ENCODE measurements at regions not wholly inside any gene's neighbourhood (a gene's known extent, or its start where the extent isn't known, plus 50 kb on each side); places are given as distances from the start of the nearest gene placed in this dataset.

DNA sequence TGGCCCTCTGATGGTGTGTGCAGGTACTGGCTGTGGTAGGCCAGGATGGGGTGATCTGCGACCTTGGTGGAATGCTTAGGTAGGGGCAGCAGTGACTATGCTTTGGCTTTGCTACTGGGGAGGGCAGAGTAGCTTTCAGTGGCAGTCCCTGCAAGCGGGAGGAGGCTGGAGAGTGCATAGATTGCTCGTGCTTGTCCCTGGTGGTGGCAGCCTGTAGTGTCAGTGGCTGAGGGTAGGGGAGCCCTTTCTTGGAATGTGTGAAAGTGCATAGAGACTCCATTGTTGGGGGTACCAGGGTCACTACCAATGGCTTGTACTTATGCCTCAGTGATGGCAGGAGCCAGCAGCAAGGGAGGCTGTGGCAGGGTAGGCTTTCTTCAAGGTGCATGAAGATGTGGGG, 582.6 kb downstream of the MRPL39 start:
- no peak for DNase-seq (ENCODE audit: low read depth)

DNA sequence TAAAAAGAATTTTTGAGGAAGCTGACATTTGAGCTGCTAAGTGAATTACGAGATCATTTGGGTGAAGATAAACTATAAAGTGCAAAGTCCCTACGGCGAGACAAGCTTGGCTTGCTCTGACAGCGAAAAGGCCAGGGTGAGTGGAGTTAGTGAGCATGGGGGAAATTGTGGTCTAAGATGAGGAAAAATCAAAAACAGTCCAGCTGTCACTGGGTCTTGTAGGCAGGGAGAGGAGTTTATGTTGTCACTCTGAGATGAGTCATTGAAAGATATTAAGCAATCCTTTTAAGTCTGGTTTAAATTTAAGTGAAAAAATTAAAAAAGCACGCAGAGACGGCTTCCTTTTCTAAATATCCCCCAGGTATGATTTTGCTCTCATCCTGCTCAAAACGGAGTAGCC, 601.9 kb downstream of the MRPL39 start:
- DNase-seq (ENCODE audit: low read depth), result no peak

DNA sequence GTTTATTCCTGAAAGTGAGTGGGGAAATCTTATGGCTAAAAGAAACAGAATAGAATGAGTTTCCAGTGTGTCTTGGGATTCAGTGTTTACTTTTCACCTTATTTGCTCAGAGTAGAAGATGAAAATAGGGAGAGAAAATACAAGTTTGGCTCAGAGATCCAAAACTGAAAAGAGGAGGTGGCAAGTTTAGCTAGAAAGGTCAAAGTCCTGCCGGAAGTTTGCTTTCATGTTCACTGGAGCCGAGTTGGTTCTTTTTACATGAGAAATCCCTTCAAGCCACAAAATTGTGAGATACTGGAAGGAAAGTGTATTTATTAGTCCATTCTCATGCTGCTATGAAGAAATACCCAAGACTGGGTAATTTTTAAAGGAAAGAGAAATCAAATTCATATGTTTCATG, 604.6 kb downstream of the MRPL39 start:
- no peak for DNase-seq (ENCODE audit: low read depth)

DNA sequence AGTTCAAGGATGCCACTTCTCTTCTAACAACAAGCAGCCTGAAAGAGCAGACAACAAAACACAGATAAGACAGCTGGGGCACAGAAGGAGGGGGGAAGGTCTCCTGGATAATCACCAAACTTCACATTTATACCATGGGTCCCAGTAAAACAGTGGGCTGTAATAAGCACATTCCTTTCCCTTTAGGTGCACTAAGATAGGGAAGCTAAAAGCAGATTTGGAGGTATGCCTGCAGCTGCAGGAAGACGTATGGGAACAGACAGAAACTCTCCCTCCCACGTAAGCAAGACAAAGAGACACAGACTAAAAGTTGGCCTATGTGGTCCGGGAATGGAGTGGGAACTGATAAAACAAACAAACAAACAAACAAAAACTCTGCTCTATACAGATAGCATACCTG, 612.1 kb downstream of the MRPL39 start:
- no peak for DNase-seq (ENCODE audit: low read depth)

DNA sequence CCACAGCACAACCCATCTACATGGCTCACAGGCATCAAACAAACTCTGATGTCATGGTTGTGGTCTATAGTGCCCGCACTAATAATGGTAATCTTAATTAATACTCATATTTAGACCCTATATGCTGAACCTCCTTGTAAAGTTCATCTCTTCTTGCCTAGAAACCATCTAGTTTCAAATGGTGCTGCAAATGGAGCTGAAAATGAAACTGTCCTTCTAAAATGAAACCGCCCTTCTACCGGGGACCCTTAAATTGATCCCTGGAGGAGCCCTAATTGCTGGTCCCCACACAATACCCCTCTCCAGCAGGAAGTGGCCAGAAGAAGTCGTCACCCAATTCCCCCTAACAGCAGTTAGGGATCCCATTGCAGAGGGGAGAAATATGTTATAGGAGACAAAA, 612.6 kb downstream of the MRPL39 start:
- DNase-seq (ENCODE audit: low read depth), result no peak

DNA sequence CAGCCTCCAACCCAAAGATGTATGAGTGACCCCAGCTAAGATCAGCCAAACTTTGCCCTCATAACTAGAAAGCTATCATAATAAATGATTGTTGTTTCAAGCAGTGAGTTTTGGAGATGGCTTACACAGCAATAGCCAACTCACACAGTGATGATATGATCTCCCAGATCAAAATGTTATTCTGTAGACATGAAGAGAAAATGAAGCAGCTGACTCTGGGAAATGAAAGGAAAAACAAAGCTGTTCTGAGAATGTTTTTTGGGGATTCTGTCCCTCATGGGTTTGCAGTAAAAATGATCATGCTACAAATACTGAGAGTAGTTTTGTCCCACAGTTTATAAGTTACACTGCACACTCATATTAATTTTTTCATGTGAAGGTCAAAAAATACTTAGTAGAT, 617.8 kb downstream of the MRPL39 start:
- no peak for DNase-seq (ENCODE audit: low read depth)

DNA sequence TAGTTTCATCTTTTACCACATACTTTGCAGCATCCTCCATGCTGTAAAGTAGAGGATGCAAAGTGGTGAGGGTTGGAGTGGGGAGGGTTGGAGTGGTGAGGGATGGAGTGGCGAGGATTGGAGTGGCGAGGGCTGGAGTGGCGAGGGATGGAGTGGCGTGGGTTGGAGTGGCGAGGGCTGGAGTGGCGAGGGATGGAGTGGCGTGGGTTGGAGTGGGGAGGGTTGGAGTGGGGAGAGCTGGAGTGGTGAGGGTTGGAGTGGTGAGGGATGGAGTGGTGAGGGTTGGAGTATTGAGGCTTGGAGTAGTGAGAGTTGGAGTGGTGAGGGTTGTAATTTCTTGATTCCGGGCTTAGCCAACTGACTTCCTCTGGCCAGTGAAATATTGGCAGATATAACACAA, 618.3 kb downstream of the MRPL39 start:
- no peak for DNase-seq (ENCODE audit: low read depth)

DNA sequence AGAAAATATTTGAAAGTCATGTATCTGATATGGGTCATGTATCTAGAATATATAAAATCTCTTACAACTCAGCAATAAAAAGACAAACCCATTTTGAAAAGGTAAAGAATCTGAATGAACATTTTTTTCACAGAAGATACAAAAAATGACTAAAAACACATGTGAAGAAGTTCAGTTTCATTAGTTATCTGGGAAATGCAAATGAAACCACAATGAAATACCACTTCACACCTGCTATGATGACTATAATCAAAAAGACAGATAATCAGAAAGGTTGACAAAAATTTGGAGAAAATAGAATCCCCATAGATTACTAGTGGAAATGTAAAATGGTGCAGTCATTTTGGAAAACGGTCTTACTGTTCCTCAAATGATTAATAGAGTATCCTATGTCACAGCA, 631.0 kb downstream of the MRPL39 start:
- no peak for DNase-seq (ENCODE audit: low read depth)

DNA sequence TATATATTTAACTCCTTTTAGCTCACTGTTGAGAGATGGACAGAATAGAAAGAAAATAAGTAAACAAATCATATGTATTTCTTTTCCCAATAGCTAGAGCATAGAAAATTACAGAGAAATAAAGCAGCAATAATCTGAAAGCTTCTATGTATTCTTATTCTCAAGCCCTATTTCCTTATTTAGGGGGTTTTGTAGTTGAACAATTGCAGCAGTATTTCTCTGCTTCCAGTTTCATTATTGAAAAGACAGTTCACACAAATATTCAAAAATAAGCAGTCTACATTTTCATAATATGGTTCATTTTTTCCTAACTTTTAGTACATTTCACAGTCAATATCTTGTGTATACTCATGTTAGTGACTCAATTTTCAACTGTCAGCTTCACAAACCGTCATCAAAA, 638.2 kb downstream of the MRPL39 start:
- no peak for DNase-seq (ENCODE audit: low read depth)

DNA sequence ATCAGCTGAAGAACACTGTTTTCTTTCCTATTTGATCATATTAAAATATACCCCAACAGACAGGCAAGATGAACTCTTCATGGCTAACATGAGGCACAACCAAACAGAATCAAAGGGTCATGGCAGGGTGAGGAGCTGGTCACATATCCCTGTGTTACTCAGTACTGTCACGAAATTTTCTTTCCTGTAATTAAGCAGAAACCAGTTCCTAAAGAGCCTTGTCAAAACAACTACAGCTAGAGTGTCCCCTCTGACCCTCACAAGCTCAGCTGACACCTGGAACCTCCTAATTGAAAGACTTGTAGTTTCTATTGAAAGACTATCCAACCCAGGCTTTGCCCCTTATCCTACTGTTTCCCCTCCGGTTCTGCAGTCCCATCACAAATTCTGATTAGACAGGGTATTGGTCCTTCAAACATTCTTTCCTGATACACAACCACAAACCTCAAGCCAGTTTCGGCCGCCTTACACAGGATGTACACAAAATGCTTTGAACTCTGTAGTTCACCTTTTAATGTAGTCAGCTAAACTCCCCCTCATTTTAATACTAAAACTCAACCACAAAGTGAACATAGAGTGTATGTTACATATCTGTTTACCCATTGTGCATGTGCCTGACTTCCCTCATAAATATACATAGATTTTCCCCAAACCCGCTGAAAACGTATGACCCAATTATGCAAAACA, 651.9 kb downstream of the MRPL39 start:
- DNase-seq (ENCODE audit: low read depth), result no peak

DNA sequence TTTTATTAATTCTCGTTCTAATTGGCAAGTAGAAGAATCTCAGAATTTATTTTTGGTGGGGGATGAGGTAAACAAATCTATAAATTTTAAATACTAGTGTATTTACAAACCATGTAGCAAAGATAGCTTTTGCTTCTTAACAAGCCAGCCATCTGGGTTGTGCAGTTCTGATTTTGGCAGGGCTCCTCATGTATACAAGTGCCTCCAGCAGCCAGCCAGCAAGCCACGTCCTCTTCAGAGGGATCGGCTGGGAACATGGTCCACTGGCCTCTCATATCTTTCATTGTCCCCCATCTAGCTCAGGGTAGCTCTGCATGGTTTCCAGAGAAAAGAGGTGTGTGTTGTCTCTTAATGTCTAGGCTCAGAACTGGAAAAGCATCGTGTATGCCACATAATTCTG, 659.1 kb downstream of the MRPL39 start:
- no peak for DNase-seq (ENCODE audit: low read depth)

DNA sequence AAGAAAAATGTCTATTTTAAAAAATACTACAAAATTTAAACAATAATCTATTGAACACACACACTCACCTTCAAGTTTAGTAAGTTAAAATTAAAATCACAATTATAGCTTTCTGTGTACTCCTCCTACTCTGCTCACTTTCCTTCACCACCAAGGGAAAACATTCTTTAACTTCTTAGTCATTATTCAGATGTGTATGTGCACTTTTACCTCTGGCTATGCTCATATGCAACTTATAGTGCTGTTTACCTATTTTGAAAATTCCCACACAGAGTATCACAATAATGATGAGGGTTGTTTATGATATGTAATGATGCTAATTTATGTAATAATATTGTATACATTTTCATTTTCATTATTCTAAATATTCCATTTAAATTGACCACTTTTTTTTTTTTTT, 661.4 kb downstream of the MRPL39 start:
- no peak for DNase-seq (ENCODE audit: low read depth)

DNA sequence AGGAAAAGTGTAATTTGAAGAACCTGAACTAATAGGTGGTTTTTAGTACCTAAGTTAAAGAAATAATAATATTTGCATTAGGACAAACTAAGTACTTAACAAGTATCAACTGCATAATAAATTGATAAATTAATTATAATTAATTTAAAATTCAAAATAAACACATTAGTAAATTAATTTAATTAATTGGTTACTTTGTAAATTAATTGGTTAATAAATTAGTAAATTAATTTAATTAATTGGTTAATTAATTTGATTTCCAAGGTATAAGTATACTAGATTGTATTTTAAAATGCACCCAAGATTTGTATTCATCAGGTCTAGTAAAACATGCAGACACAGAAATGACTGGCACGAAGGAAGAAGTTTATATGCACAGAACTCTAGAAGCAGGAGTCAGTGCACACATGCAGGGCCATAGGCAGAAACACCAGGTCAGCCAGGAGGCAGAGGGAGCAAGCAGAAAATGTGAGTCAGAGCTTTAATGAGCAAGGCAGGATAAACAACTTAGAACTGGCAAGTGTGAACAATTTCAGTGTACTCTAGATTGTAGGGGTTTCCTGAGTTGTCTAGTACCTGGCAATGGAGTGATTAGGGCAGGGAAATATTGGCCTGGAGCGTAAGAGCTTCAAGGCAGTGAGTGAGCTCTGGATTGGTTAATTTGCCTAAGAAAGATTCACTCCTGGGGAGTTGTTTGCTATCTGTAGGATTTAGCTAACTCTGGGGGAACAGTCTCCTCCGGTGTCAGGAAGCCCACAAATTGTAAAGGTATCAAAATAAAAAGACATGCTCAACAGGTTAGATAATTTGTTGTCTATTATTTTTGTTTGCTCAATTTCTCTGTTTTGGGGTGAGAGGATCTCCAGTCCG, 665.7 kb downstream of the MRPL39 start:
- DNase-seq (ENCODE audit: low read depth), result no peak

DNA sequence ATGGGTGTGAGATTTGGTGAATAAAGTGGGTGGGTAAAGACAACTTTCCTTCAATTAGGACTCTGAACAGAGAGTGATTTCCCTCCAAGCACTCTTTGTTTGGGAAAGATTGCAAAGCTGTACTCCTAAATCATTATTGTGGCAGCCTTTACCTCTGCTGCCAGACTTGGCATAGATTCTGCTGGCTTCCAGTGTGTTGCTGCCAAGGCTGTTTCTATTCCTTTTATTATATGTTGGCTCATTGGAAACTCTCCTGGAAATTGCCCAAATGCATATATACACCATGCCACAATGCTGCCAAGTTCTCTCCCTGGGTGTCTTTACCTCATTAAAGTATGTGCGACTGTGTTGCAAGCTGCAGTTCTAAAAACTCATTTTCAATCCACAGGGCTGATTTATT, 668.0 kb downstream of the MRPL39 start:
- no peak for DNase-seq (ENCODE audit: low read depth)

DNA sequence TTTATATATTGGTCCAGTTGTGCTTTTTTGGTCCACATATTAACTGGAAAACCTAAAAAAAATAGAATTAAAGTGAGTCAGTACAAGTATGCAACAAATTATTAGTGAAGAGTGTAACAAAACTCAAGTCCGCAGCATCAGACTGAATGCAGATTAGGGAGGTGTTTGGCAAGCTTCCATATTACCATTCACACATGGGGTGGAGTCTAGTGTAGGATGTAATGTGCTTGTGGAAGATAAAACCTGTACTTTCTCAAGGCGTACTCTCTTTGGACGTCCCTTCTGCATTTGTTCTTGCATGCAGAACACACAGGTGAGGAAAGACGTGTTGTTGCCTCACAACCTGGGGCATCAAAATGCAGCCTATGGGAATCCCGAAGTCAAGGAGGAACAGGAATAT, 668.7 kb downstream of the MRPL39 start:
- DNase-seq (ENCODE audit: low read depth), result no peak

DNA sequence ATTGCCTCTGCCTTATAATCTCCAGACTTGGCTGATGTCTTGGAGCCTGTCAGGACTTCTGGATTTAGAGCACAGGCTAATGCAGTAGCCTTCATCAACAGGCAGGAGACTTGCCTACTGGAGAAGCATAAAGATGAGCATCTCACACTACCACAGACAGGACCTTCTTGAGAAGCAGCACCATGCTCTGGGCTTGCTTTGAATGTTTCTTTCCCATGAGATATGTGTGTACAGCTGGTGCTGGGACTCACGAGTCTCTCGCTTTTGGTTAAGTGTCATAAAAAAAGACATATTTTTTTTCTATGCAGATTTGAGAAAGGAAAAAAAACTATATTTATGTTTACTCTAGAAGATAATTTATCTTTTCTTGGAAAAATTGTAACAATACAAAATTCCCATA, 671.3 kb downstream of the MRPL39 start:
- DNase-seq (ENCODE audit: low read depth), result no peak

DNA sequence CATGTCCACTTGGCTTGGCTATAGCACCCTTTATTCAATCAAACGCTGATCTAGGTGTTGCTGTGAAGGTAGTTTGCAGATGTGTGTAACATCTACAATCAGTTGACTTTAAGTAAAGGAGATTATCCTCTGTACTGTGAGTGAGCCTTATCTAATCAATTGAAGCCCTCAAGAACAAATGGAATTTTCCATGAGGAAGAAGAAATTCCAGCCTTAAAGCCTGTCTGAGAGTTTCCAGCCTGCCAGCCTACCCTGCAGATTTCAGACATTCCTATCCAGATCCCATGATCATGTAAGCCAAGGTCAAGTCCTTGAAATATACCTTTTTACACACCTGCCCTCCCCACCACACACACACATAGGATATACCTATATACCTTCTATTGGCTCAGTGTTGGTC, 696.7 kb downstream of the MRPL39 start:
- no peak for DNase-seq (ENCODE audit: low read depth)

DNA sequence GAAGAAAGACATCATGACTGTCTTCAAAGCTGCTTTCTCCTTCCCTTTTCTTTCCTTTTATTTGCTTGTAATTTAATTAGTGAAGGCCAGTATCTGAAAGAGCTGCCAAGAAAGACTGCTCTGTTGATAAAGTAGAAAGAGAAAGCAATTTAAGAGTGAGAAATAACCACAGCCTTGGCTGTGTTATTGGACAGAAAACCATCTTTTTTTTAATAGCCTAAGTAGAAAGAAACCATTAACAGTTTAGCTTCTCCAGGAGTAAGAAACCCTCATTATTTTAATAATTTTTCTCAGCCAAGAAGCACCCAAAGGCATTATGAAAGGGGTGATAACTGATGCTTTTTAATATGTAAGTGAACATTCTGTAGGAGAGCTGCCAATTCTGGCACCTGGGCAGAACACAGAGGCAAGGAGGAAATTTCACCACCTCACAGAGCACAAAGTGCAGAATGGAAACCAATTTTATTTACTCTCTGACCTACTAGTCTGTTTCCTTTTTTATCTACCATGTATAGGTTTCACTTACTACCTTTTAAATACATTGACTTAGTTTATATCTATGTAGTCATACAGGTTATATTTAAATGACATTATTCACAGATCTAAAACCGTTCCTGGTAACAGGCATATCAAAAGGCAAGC, 703.2 kb downstream of the MRPL39 start:
- DNase-seq (ENCODE audit: low read depth), result no peak

DNA sequence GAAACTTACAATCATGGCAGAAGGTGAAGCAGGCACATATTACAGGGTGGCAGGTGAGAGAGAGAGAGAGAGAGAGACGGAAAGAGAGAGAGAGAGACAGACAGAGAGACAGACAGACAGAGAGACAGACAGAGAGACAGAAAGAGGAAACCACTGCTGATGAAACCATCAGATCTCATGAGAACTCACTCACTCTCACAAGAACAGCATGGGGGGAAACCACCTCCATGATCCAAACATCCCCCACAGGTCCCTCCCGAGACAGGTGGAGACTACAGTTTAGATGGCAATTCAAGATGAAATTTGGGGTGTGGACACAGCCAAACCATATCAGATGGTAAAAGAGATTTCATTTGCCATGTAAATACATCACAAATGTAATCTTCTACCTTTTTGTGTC, 708.1 kb downstream of the MRPL39 start:
- no peak for DNase-seq (ENCODE audit: low read depth)

DNA sequence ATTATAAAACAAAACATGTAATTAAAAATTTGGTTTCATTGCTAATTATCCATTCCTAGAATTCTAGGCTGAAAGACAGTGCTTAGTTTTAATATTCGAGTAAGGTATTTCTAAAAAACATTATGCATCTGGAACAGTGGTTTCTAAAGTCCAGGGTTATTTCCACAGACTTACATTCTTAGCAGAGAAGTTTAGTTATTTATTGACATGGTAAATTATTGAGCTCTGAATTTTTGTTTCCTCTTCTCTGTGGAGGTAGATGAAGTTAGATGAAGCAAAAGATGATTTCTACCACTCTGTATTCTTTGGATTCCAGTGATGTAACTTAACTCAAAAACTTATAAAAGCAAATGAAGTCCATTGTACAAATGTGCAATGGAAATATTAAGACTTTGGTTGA, 709.4 kb downstream of the MRPL39 start:
- no peak for DNase-seq (ENCODE audit: low read depth)

DNA sequence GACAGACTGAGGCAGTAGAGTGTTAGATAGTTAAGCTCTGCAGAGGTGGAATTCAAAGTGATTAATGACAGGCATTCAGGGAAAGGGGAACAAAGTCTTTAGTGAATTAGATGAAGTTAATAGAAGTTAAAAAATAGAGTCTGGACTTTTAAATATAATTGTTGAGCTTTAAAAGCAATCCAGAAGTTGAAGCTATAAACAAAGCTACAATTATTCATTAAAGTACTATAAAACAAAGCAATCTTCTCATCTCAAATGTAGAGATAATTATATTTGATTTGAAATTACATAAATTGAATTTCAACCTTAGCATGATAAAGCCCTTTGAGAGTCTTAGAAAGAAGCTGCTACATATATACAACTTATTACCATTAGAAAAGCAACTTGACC, 710.6 kb downstream of the MRPL39 start:
- DNase-seq (ENCODE audit: low read depth), result no peak

DNA sequence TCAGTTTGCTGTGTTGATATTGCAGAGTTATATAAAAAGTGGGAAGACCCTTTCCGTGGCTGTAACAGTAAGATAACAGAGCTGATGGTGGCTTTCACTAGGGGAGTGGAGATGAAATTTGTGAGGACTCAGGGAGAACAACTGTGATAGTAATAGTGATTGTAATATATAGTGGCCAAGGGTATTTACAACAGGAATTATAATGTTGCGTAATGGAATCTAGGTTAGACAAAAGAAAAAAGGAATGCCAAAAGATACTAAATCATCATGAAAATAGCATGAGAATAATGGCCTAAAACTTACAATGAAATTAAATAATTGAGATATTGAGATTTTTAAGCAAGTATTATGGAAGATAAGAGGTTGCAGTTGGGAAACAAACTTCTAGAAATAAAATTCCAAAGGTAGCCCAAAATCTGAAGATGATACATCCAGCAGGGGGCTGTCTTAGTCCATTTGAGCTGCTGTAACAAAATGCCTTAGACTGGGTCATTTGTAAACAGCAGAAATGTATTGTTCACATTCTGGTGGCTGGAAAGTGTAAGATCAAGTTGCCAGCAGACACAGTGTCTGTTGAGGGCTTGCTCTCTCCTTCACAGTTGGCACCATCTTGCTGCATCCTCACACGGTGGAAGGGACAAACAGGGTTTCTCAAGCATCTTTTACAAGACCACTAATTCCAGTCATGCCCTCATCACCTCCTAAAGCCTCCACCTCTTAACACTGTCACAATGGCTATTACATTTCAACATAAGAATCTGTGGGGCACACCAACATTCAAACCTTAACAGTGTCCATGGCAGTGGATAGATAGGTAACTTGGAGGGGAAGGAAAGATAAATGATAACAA, 711.2 kb downstream of the MRPL39 start:
- no peak for DNase-seq (ENCODE audit: low read depth)
